SK-N-MC (cell line): ENCODE measurements at regions not wholly inside any gene's neighbourhood (a gene's known extent, or its start where the extent isn't known, plus 50 kb on each side); places are given as distances from the start of the nearest gene placed in this dataset.

ENCODE experiments used
- EZH2 ChIP-seq: fragments of 200-600 bp; sonication (generic); IDR thresholded peaks from one replicate; pipeline ENCODE4 v1.6.1; 2017; ENCODE audit warnings: antibody characterized with exemption
- POLR2AphosphoS5 ChIP-seq: IDR thresholded peaks from 2 replicates; pipeline ENCODE4 v1.6.1; 2012; ENCODE audit warnings: mild to moderate bottlenecking, low read depth, low read length, borderline replicate concordance

DNA sequence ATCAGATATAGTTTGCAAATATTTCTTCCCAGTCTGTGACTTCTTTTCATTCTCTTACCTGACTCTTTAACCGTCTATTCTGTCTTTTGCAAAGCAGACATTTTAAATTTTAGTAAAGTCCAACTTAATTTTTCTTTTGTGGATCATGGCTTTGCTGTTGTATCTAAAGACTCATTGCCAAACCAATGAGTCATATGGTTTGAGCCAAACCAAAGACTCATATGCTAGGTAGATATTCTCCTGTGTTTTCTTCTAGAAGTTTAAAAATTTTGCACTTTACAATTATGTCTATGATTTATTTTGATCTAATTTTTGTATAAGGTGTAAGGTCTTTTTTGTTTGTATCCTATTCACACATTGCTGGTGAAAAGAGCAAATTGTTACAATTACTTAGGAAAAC, 446.8 kb downstream of the ANKRD50 start:
- TF ChIP-seq POLR2AphosphoS5 (no peak), EZH2 (no peak)
